Kidney (tissue), 13 donors: ENCODE measurements at regions not wholly inside any gene's neighbourhood (a gene's known extent, or its start where the extent isn't known, plus 50 kb on each side); places are given as distances from the start of the nearest gene placed in this dataset.

Source experiments
- DNase-seq, 5 donors: peaks; one replicate each; pipeline ENCODE4 v3.0.0-alpha.2; 2013 to 2020
- FAIRE-seq: peaks from 2 replicates; lab custom pipeline; 2012; peaks lifted over from hg19 to GRCh38; lab: Jason Lieb, UNC
- H3K27ac ChIP-seq, 2 donors: one replicate each; pipeline ENCODE4 v1.7.0; 2013; ENCODE audit warnings: low read depth in 2 of 2, low read length in 2 of 2, inconsistent platforms in 1 of 2
- H3K27me3 ChIP-seq: one replicate; pipeline ENCODE4 v1.7.1; 2013; ENCODE audit warnings: low read length, inconsistent platforms; ENCODE audit not compliant: control insufficient read depth, insufficient read depth
- H3K36me3 ChIP-seq, 3 donors: one replicate each; pipeline versions ENCODE4 v1.7.0 to v1.7.1; 2013; ENCODE audit warnings: low read length in 3 of 3, control low read depth in 1 of 3, inconsistent platforms in 1 of 3; ENCODE audit not compliant: insufficient read depth in 3 of 3, control insufficient read depth in 2 of 3
- H3K4me1 ChIP-seq, 3 donors: one replicate each; pipeline versions ENCODE4 v1.7.0 to v1.7.1; 2013; ENCODE audit warnings: low read length in 3 of 3, inconsistent platforms in 1 of 3, low read depth in 1 of 3; ENCODE audit not compliant: control insufficient read depth in 2 of 3, insufficient read depth in 2 of 3
- H3K4me3 ChIP-seq, 3 donors: one replicate each; pipeline versions ENCODE4 v1.7.0 to v1.8.1; 2013; ENCODE audit warnings: low read length in 3 of 3, control low read depth in 1 of 3, inconsistent platforms in 1 of 3
- H3K9ac ChIP-seq, 3 donors: one replicate each; pipeline versions ENCODE4 v1.7.0 to v1.7.1; 2013; ENCODE audit warnings: low read length in 3 of 3, control low read depth in 1 of 3, inconsistent platforms in 1 of 3
- H3K9me3 ChIP-seq, 3 donors: one replicate each; pipeline versions ENCODE4 v1.7.0 to v1.7.1; 2013; ENCODE audit warnings: low read length in 3 of 3, control low read depth in 1 of 3, inconsistent platforms in 1 of 3; ENCODE audit not compliant: control insufficient read depth in 2 of 3, insufficient read depth in 1 of 3
- intact Hi-C: fragments of 100-400 bp; cut with DNase I; formaldehyde crosslinking; loops from one replicate; pipeline ENCODE4 v1.11.1; 2022
- TF ChIP-seq, protein P1 (sequence below): IDR thresholded peaks from 3 replicates; pipeline ENCODE4 v1.5.1; 2012; ENCODE audit warnings: mild to moderate bottlenecking, moderate library complexity, borderline replicate concordance; ENCODE audit not compliant: insufficient read depth; ENCODE audit errors: extremely low read depth
- donor health status: control.
- donor health status: control.
- donor health status: control.
- donor health status: control.
- donor health status: control.
- donor health status: DM: yes; HTN: yes; CAD: no.
- donor health status: Normal renal cell carcinoma (clear cell type).

DNA sequence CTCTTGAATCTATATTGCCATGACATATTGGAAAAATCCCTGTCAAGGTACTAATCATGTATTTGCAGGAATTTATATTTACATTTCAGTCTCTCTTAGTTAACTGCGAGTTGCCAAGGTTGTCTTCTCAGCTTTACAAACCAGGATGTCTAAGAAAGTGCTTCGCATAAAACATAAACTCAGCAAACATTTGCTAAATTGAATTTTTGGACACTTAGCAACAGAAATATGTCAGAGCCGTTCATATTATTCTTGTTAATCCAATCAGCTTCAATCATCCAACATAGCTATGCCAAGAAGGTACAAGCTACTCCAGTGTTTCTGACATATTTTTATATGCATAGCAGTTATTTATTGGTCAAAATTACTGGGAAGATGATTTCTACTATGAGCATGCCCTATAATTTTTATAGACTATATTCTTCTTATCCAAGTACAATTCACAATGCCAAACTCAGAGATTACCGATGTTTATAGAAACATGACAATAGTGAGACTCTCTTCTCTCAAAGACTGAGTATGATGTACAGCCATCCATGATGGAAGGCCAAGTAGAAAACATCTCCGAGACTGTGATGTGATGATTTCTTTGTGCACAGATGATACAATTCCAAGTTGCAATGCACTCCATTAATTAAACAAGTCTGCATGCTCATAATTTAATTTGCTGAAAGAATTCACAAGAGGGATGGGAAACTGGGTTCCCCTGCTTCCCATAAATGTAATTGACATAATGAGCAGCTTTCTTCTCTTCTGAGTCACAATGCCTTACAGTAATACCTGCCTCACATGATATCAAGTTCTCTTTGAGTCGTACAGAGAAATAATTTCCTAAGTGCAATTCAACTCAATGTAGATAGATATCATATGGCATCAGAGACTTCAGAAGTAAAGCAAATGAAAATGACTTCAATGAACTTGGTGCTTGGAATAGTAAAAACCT lies 776.3 kb downstream of the EFNB2 start:
- no peak for FAIRE-seq
- DNase-seq: no peak
- Histone ChIP-seq H3K4me3 (no peak overlapping the region), H3K9ac (no peak overlapping the region), H3K9me3 (no peaks in the 10 kb centered on the region), H3K4me1 (no peaks in the 10 kb centered on the region), H3K27ac (no peak overlapping the region), H3K36me3 (no peaks in the 10 kb centered on the region), H3K27me3 (no peaks in the 10 kb centered on the region)
- TF ChIP-seq, protein P1, sequence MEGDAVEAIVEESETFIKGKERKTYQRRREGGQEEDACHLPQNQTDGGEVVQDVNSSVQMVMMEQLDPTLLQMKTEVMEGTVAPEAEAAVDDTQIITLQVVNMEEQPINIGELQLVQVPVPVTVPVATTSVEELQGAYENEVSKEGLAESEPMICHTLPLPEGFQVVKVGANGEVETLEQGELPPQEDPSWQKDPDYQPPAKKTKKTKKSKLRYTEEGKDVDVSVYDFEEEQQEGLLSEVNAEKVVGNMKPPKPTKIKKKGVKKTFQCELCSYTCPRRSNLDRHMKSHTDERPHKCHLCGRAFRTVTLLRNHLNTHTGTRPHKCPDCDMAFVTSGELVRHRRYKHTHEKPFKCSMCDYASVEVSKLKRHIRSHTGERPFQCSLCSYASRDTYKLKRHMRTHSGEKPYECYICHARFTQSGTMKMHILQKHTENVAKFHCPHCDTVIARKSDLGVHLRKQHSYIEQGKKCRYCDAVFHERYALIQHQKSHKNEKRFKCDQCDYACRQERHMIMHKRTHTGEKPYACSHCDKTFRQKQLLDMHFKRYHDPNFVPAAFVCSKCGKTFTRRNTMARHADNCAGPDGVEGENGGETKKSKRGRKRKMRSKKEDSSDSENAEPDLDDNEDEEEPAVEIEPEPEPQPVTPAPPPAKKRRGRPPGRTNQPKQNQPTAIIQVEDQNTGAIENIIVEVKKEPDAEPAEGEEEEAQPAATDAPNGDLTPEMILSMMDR: no peak
- intact Hi-C loops: no loop called here

- intact Hi-C loops: no loop called here
- no peak overlapping the region for H3K27ac ChIP-seq
- DNase-seq (no peak), FAIRE-seq (no peak)
- H3K4me1 ChIP-seq: no peaks in the 10 kb centered on the region
- H3K27me3 ChIP-seq: no peaks in the 10 kb centered on the region
- H3K36me3 ChIP-seq: no peaks in the 10 kb centered on the region
- no peak overlapping the region for H3K4me3 ChIP-seq
- no peaks in the 10 kb centered on the region for H3K9me3 ChIP-seq
- H3K9ac ChIP-seq: no peak overlapping the region
- TF ChIP-seq, protein P1: no peak
Observed at GRCh38 chr13:105740739-105741138, 794.7 kb downstream of the EFNB2 start.

DNA sequence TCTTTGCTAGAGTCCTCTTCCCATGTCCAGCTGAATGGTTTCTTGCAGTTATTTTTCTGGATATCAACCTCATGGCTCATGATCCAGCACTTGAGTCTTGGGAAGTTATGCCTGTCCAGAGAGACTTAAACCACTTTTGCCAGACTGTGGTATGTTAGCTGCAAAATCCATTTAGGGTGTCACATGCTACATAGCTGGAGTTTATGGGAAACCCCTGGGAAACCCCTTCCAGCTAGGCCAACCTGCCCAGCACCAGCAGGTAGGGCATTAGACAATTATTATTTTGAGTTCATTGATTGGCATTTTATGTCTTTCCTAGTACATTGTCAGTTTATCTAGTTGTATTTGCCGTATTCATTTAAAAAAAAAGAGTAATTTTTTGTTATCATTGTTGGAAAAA lies 797.8 kb downstream of the EFNB2 start:
- DNase-seq (no peak), FAIRE-seq (no peak)
- H3K4me1 ChIP-seq: no peaks in the 10 kb centered on the region
- no peak overlapping the region for H3K4me3 ChIP-seq
- no peaks in the 10 kb centered on the region for H3K36me3 ChIP-seq
- TF ChIP-seq, protein P1: no peak
- H3K9ac ChIP-seq: no peak overlapping the region
- H3K27ac ChIP-seq: no peak overlapping the region
- H3K9me3 ChIP-seq: no peaks in the 10 kb centered on the region
- intact Hi-C loops: no loop called here
- no peaks in the 10 kb centered on the region for H3K27me3 ChIP-seq
